A549 (cell line): ENCODE measurements at regions not wholly inside any gene's neighbourhood (a gene's known extent, or its start where the extent isn't known, plus 50 kb on each side); places are given as distances from the start of the nearest gene placed in this dataset.

ENCODE experiments used
- EP300 ChIP-seq, 2 experiments: fragments of >200 bp; sonication (Bioruptor Twin); formaldehyde crosslinking; IDR thresholded peaks; 2 replicates in 1 of 2; 3 replicates in 1 of 2; pipeline ENCODE4 v1.6.1; 2016 to 2017
- FOSL2 ChIP-seq, 2 experiments: fragments of 450-650 bp in 1 of 2; fragments of >200 bp in 1 of 2; sonication (Bioruptor Twin) in 1 of 2; formaldehyde crosslinking; IDR thresholded peaks; 2 replicates each; pipeline versions ENCODE4 v1.5.0 to v1.6.1; 2016 to 2020; ENCODE audit warnings: mild to moderate bottlenecking in 1 of 2, moderate library complexity in 1 of 2
- HDAC2 ChIP-seq: fragments of 200-600 bp; sonication (generic); IDR thresholded peaks from 2 replicates; pipeline ENCODE4 v1.6.1; 2016
- HMGXB4 ChIP-seq: fragments of 250-450 bp; sonication (Bioruptor Pico); IDR thresholded peaks from 2 replicates; pipeline ENCODE4 v1.5.0; 2021; ENCODE audit warnings: mild to moderate bottlenecking, moderate library complexity, borderline replicate concordance
- JUN ChIP-seq, 2 experiments: fragments of >200 bp; sonication (Bioruptor Twin); formaldehyde crosslinking; IDR thresholded peaks; 2 replicates in 1 of 2; 3 replicates in 1 of 2; pipeline ENCODE4 v1.6.1; 2016 to 2017
- POLR2A ChIP-seq: IDR thresholded peaks from 2 replicates; pipeline ENCODE4 v1.6.1; 2012; ENCODE audit warnings: mild to moderate bottlenecking, low read length
- RAD21 ChIP-seq, 2 experiments: fragments of >200 bp in 1 of 2; sonication (Bioruptor Twin) in 1 of 2; formaldehyde crosslinking in 1 of 2; IDR thresholded peaks in 1 of 2; conservative IDR thresholded peaks in 1 of 2; 2 replicates in 1 of 2; 3 replicates in 1 of 2; pipeline ENCODE4 v1.6.1; 2012 to 2018; ENCODE audit warnings: inconsistent platforms in 1 of 2
- SMC3 ChIP-seq: fragments of >200 bp; sonication (Bioruptor Twin); formaldehyde crosslinking; IDR thresholded peaks from 3 replicates; pipeline ENCODE4 v1.6.1; 2018; ENCODE audit warnings: inconsistent platforms
- SREBF2 ChIP-seq: fragments of 450-650 bp; IDR thresholded peaks from 2 replicates; pipeline ENCODE4 v1.6.1; 2014; ENCODE audit warnings: mild to moderate bottlenecking, moderate library complexity
- ZFP36 ChIP-seq: fragments of 450-650 bp; IDR thresholded peaks from 2 replicates; pipeline ENCODE4 v1.6.1; 2014; ENCODE audit warnings: borderline replicate concordance; ENCODE audit not compliant: partially characterized antibody
- TF ChIP-seq, protein P1 (sequence below): fragments of >200 bp; sonication (Bioruptor Twin); formaldehyde crosslinking; IDR thresholded peaks from 3 replicates; pipeline ENCODE4 v1.5.1; 2016
- TF ChIP-seq, protein P2 (sequence below): fragments of 200-600 bp; sonication (generic); IDR thresholded peaks from 2 replicates; pipeline ENCODE4 v1.6.1; 2016; ENCODE audit warnings: antibody characterized with exemption, mild to moderate bottlenecking, moderate library complexity
- TF ChIP-seq, protein P3 (sequence below): fragments of 150-350 bp; IDR thresholded peaks from 2 replicates; pipeline ENCODE4 v1.6.1; 2014; ENCODE audit warnings: low read depth, mild to moderate bottlenecking, low read length

DNA sequence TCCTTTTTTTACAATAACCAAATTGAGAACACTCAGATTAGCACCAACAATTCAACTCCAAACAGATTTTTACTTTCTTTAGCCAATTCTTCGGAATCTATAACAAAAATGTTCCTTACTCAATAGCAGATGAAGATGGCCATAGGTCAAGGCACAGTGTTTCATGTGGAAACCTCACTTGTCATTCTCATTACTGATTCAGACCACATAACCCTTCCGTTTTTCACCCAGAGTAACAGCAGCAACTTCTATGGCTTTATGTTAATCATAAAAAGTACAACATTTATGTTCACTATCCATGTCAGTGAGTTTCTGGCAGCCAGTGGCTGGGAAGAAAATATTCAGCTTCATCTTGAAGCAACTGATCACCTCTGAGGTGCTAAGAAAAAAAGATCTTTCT is 358.3 kb upstream of the TECRL start:
- TF ChIP-seq ZFP36, result no peak
- no peak for TF ChIP-seq POLR2A
- TF ChIP-seq, protein P1, sequence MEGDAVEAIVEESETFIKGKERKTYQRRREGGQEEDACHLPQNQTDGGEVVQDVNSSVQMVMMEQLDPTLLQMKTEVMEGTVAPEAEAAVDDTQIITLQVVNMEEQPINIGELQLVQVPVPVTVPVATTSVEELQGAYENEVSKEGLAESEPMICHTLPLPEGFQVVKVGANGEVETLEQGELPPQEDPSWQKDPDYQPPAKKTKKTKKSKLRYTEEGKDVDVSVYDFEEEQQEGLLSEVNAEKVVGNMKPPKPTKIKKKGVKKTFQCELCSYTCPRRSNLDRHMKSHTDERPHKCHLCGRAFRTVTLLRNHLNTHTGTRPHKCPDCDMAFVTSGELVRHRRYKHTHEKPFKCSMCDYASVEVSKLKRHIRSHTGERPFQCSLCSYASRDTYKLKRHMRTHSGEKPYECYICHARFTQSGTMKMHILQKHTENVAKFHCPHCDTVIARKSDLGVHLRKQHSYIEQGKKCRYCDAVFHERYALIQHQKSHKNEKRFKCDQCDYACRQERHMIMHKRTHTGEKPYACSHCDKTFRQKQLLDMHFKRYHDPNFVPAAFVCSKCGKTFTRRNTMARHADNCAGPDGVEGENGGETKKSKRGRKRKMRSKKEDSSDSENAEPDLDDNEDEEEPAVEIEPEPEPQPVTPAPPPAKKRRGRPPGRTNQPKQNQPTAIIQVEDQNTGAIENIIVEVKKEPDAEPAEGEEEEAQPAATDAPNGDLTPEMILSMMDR, result no peak
- TF ChIP-seq FOSL2 (IDR thresholded peaks at IDR 0.05), result no peak
- no peak for TF ChIP-seq FOSL2 (CRISPR knock-in tag; IDR thresholded peaks at IDR 0.05)
- no peak for TF ChIP-seq HDAC2
- no peak for TF ChIP-seq SMC3
- TF ChIP-seq, protein P2, sequence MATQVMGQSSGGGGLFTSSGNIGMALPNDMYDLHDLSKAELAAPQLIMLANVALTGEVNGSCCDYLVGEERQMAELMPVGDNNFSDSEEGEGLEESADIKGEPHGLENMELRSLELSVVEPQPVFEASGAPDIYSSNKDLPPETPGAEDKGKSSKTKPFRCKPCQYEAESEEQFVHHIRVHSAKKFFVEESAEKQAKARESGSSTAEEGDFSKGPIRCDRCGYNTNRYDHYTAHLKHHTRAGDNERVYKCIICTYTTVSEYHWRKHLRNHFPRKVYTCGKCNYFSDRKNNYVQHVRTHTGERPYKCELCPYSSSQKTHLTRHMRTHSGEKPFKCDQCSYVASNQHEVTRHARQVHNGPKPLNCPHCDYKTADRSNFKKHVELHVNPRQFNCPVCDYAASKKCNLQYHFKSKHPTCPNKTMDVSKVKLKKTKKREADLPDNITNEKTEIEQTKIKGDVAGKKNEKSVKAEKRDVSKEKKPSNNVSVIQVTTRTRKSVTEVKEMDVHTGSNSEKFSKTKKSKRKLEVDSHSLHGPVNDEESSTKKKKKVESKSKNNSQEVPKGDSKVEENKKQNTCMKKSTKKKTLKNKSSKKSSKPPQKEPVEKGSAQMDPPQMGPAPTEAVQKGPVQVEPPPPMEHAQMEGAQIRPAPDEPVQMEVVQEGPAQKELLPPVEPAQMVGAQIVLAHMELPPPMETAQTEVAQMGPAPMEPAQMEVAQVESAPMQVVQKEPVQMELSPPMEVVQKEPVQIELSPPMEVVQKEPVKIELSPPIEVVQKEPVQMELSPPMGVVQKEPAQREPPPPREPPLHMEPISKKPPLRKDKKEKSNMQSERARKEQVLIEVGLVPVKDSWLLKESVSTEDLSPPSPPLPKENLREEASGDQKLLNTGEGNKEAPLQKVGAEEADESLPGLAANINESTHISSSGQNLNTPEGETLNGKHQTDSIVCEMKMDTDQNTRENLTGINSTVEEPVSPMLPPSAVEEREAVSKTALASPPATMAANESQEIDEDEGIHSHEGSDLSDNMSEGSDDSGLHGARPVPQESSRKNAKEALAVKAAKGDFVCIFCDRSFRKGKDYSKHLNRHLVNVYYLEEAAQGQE, result no peak
- no peak for TF ChIP-seq SREBF2
- TF ChIP-seq HMGXB4 (CRISPR knock-in tag), result no peak
- TF ChIP-seq, protein P3, sequence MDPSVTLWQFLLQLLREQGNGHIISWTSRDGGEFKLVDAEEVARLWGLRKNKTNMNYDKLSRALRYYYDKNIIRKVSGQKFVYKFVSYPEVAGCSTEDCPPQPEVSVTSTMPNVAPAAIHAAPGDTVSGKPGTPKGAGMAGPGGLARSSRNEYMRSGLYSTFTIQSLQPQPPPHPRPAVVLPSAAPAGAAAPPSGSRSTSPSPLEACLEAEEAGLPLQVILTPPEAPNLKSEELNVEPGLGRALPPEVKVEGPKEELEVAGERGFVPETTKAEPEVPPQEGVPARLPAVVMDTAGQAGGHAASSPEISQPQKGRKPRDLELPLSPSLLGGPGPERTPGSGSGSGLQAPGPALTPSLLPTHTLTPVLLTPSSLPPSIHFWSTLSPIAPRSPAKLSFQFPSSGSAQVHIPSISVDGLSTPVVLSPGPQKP, result no peak
- no peak for TF ChIP-seq JUN (IDR thresholded peaks at IDR 0.05)
- TF ChIP-seq RAD21 (conservative IDR thresholded peaks at IDR 0.05 in 1 of 2, IDR thresholded peaks at IDR 0.05 in 1 of 2), result no peak
- TF ChIP-seq EP300 (IDR thresholded peaks at IDR 0.05), result no peak
